NCI-H2227 (cell line): ENCODE measurements at regions not wholly inside any gene's neighbourhood (a gene's known extent, or its start where the extent isn't known, plus 50 kb on each side); places are given as distances from the start of the nearest gene placed in this dataset.
"Not testable (repeated sequence)": the region's sequence is repeated elsewhere in the genome, so short reads cannot be mapped to it uniquely, and the experiment has no call there.

ENCODE experiments used
- DNase-seq: peaks from one replicate; lab custom pipeline; 2025; ENCODE audit not compliant: unreplicated experiment; lab: John Stamatoyannopoulos, UW

- no peak for DNase-seq
Measured at GRCh38 chr11:121907379-121907778, 208.6 kb downstream of the BLID start.

GRCh38 chr11:121904148-121904547 is 211.9 kb downstream of the BLID start:
- DNase-seq: no peak

GRCh38 chr11:121901886-121902285 is 214.1 kb downstream of the BLID start:
- no peak for DNase-seq

GRCh38 chr11:121901417-121901816 is 214.6 kb downstream of the BLID start:
- not testable (repeated sequence) for DNase-seq

GRCh38 chr11:121899520-121899919 is 216.5 kb downstream of the BLID start:
- no peak for DNase-seq

GRCh38 chr11:121898903-121899302 is 217.1 kb downstream of the BLID start:
- DNase-seq: no peak

GRCh38 chr11:121895919-121896318 is 220.1 kb downstream of the BLID start:
- DNase-seq: no peak

- no peak for DNase-seq
Measured at GRCh38 chr11:121894581-121894980, 221.4 kb downstream of the BLID start.

- DNase-seq: no peak
Measured at GRCh38 chr11:121892863-121893262, 223.2 kb downstream of the BLID start.

GRCh38 chr11:121892131-121892681 is 223.8 kb downstream of the BLID start:
- DNase-seq: peak; percentile 6

GRCh38 chr11:121890946-121891515 is 225.0 kb downstream of the BLID start:
- DNase-seq: no peak

- DNase-seq: no peak
Measured at GRCh38 chr11:121890377-121890776, 225.6 kb downstream of the BLID start.

- DNase-seq: no peak
Measured at GRCh38 chr11:121889931-121890330, 226.1 kb downstream of the BLID start.

GRCh38 chr11:121889186-121889585 is 226.8 kb downstream of the BLID start:
- no peak for DNase-seq

GRCh38 chr11:121887976-121888557 is 227.9 kb downstream of the BLID start:
- no peak for DNase-seq

GRCh38 chr11:121887569-121887968 is 228.4 kb downstream of the BLID start:
- no peak for DNase-seq

- no peak for DNase-seq
Measured at GRCh38 chr11:121886996-121887395, 229.0 kb downstream of the BLID start.

- DNase-seq: peak; percentile 12
Measured at GRCh38 chr11:121886005-121886734, 229.8 kb downstream of the BLID start.

- no peak for DNase-seq
Measured at GRCh38 chr11:121884626-121885025, 231.4 kb downstream of the BLID start.

GRCh38 chr11:121881806-121882205 is 234.2 kb downstream of the BLID start:
- no peak for DNase-seq

GRCh38 chr11:121877152-121877551 is 238.9 kb downstream of the BLID start:
- DNase-seq: no peak

GRCh38 chr11:121873766-121874165 is 242.2 kb downstream of the BLID start:
- no peak for DNase-seq
